Sigmoid colon (tissue), 4 donors: ENCODE measurements at regions not wholly inside any gene's neighbourhood (a gene's known extent, or its start where the extent isn't known, plus 50 kb on each side); places are given as distances from the start of the nearest gene placed in this dataset.

Source experiments
- POLR2AphosphoS5 ChIP-seq, 4 donors: sonication (generic); formaldehyde crosslinking; IDR thresholded peaks; one replicate each; pipeline ENCODE4 v1.6.1; 2017; ENCODE audit warnings: antibody characterized with exemption in 4 of 4
- TF ChIP-seq, protein P1 (sequence below), 4 experiments: fragments of 450-650 bp in 3 of 4; fragments of 200-600 bp in 1 of 4; IDR thresholded peaks; one replicate each; pipeline ENCODE4 v1.5.1; 2016 to 2019; ENCODE audit warnings: antibody characterized with exemption in 4 of 4, mild to moderate bottlenecking in 3 of 4, moderate library complexity in 2 of 4

DNA sequence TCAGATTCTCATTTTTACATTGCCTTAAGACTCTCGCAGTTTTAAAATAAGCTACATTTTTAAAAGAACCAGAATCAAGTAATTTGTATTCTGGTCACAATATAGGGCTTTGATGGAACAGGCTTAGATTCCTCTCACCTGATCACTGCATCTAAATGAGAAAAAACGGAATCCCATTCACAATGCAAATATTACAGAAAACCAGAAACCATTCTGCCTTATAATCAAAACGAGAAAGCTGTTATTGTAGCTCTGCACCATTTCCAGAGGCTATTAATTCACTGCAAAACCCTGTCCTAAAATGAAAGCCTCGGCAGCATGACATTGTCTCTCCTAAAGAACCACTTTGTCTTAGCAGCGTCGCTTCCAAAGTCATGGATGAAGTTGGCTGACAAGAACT, 116.1 kb upstream of the ZNF366 start:
- TF ChIP-seq, protein P1, sequence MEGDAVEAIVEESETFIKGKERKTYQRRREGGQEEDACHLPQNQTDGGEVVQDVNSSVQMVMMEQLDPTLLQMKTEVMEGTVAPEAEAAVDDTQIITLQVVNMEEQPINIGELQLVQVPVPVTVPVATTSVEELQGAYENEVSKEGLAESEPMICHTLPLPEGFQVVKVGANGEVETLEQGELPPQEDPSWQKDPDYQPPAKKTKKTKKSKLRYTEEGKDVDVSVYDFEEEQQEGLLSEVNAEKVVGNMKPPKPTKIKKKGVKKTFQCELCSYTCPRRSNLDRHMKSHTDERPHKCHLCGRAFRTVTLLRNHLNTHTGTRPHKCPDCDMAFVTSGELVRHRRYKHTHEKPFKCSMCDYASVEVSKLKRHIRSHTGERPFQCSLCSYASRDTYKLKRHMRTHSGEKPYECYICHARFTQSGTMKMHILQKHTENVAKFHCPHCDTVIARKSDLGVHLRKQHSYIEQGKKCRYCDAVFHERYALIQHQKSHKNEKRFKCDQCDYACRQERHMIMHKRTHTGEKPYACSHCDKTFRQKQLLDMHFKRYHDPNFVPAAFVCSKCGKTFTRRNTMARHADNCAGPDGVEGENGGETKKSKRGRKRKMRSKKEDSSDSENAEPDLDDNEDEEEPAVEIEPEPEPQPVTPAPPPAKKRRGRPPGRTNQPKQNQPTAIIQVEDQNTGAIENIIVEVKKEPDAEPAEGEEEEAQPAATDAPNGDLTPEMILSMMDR (IDR thresholded peaks at IDR 0.05), result no peak
- TF ChIP-seq POLR2AphosphoS5 (IDR thresholded peaks at IDR 0.05), result no peak
